OCI-LY1 (cell line): ENCODE measurements at regions not wholly inside any gene's neighbourhood (a gene's known extent, or its start where the extent isn't known, plus 50 kb on each side); places are given as distances from the start of the nearest gene placed in this dataset.
"Not testable (repeated sequence)": the region's sequence is repeated elsewhere in the genome, so short reads cannot be mapped to it uniquely, and the experiment has no call there.

Experiments
- H2AFZ ChIP-seq: fragments of 200-600 bp; sonication (generic), shearing (Covaris generic); 2 replicates; pipeline ENCODE4 v1.6.0; 2014; ENCODE audit warnings: antibody characterized with exemption, mild to moderate bottlenecking, low read length
- H3F3A ChIP-seq: fragments of 200-600 bp; sonication (generic), shearing (Covaris generic); 2 replicates; pipeline ENCODE4 v1.6.0; 2014; ENCODE audit warnings: mild to moderate bottlenecking, antibody characterized with exemption, low read length, moderate library complexity; ENCODE audit not compliant: insufficient read depth
- H3K27ac ChIP-seq: fragments of 200-600 bp; sonication (generic); 2 replicates; pipeline ENCODE4 v1.5.1; 2014; ENCODE audit warnings: low read length, mixed run types, mild to moderate bottlenecking, low read depth; ENCODE audit not compliant: poor library complexity, severe bottlenecking
- H3K27me3 ChIP-seq: fragments of 200-600 bp; sonication (generic); 2 replicates; pipeline ENCODE4 v1.6.0; 2014; ENCODE audit warnings: antibody characterized with exemption, mild to moderate bottlenecking, low read length, moderate library complexity; ENCODE audit not compliant: insufficient read depth
- H3K36me3 ChIP-seq: fragments of 200-600 bp; sonication (generic); 2 replicates; pipeline ENCODE4 v1.6.1; 2014; ENCODE audit warnings: mild to moderate bottlenecking, antibody characterized with exemption, low read length, moderate library complexity, mixed read lengths; ENCODE audit not compliant: insufficient read depth
- H3K4me1 ChIP-seq: fragments of 200-600 bp; sonication (generic); 2 replicates; pipeline ENCODE4 v1.5.1; 2014; ENCODE audit warnings: mild to moderate bottlenecking, low read length, moderate library complexity; ENCODE audit not compliant: insufficient read depth, severe bottlenecking
- H3K4me2 ChIP-seq: fragments of 200-600 bp; sonication (generic), shearing (Covaris generic); 2 replicates; pipeline ENCODE4 v1.6.1; 2014; ENCODE audit warnings: low read length
- H3K4me3 ChIP-seq: fragments of 200-600 bp; sonication (generic); 2 replicates; pipeline ENCODE4 v1.5.1; 2014; ENCODE audit warnings: low read length, low read depth, mild to moderate bottlenecking, mixed read lengths; ENCODE audit not compliant: poor library complexity, severe bottlenecking
- H3K79me2 ChIP-seq: fragments of 200-600 bp; shearing (Covaris generic); 2 replicates; pipeline ENCODE4 v1.6.1; 2016; ENCODE audit warnings: mixed run types, low read length, mixed read lengths; ENCODE audit not compliant: insufficient read depth
- H3K9ac ChIP-seq: fragments of 200-600 bp; sonication (generic), shearing (Covaris generic); 2 replicates; pipeline ENCODE4 v1.6.1; 2014; ENCODE audit warnings: mild to moderate bottlenecking, low read length, mixed read lengths
- H3K9me2 ChIP-seq: fragments of 200-600 bp; sonication (generic), shearing (Covaris generic); 2 replicates; pipeline ENCODE4 v1.6.1; 2014; ENCODE audit warnings: low read depth, mild to moderate bottlenecking, low read length, mixed read lengths
- H3K9me3 ChIP-seq: fragments of 200-600 bp; shearing (Covaris generic); 2 replicates; pipeline ENCODE4 v1.6.1; 2014; ENCODE audit warnings: low read length, mixed read lengths
- H4K20me1 ChIP-seq: fragments of 200-600 bp; sonication (generic), shearing (Covaris generic); 2 replicates; pipeline ENCODE4 v1.6.0; 2016; ENCODE audit warnings: mild to moderate bottlenecking, low read length; ENCODE audit not compliant: insufficient read depth
- EZH2 ChIP-seq: fragments of 200-600 bp; sonication (generic), shearing (Covaris generic); IDR thresholded peaks from 2 replicates; pipeline ENCODE4 v1.8.0; 2017; ENCODE audit warnings: borderline replicate concordance, mixed run types, mild to moderate bottlenecking, antibody characterized with exemption, low read length, moderate library complexity, mixed read lengths
- TF ChIP-seq, protein P1 (sequence below): fragments of 200-600 bp; sonication (generic), shearing (Covaris generic); IDR thresholded peaks from 2 replicates; pipeline ENCODE4 v1.5.1; 2017; ENCODE audit warnings: mild to moderate bottlenecking, antibody characterized with exemption, low read length, moderate library complexity, mixed read lengths

DNA sequence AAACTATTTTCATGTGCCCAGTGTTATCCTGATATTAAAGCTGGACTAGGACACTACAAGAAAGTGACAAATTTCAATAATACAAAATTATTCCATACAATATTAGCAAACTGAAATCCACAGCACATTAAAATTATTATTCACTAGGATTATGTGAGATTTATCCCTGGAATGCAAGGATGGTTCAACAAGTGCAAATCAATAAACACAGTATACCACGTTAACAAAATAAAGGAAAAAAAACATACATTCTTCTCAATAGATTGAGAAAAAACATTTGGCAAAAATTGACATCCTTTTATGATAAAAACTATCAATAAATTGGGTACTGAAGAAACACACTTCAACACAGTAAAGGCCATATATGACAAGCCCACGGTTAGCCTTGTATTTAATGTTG lies 1758.2 kb upstream of the RAG2 start:
- H3F3A ChIP-seq, result no peaks in the 10 kb centered on the region
- no peak overlapping the region for H2AFZ ChIP-seq
- no peak overlapping the region for H3K4me3 ChIP-seq
- no peaks in the 10 kb centered on the region for H3K9me2 ChIP-seq
- no peak overlapping the region for H3K4me2 ChIP-seq
- H3K9ac ChIP-seq, result no peak overlapping the region
- H4K20me1 ChIP-seq, result no peaks in the 10 kb centered on the region
- no peaks in the 10 kb centered on the region for H3K79me2 ChIP-seq
- no peaks in the 10 kb centered on the region for H3K27me3 ChIP-seq
- 0 out of 2 replicates have a peak, but pooled peaks cover 2% of the 10 kb centered on the region for H3K9me3 ChIP-seq
- H3K4me1 ChIP-seq, result no peaks in the 10 kb centered on the region
- TF ChIP-seq EZH2, result no peak
- TF ChIP-seq, protein P1, sequence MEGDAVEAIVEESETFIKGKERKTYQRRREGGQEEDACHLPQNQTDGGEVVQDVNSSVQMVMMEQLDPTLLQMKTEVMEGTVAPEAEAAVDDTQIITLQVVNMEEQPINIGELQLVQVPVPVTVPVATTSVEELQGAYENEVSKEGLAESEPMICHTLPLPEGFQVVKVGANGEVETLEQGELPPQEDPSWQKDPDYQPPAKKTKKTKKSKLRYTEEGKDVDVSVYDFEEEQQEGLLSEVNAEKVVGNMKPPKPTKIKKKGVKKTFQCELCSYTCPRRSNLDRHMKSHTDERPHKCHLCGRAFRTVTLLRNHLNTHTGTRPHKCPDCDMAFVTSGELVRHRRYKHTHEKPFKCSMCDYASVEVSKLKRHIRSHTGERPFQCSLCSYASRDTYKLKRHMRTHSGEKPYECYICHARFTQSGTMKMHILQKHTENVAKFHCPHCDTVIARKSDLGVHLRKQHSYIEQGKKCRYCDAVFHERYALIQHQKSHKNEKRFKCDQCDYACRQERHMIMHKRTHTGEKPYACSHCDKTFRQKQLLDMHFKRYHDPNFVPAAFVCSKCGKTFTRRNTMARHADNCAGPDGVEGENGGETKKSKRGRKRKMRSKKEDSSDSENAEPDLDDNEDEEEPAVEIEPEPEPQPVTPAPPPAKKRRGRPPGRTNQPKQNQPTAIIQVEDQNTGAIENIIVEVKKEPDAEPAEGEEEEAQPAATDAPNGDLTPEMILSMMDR, result no peak
- H3K36me3 ChIP-seq, result no peaks in the 10 kb centered on the region
- no peak overlapping the region for H3K27ac ChIP-seq

DNA sequence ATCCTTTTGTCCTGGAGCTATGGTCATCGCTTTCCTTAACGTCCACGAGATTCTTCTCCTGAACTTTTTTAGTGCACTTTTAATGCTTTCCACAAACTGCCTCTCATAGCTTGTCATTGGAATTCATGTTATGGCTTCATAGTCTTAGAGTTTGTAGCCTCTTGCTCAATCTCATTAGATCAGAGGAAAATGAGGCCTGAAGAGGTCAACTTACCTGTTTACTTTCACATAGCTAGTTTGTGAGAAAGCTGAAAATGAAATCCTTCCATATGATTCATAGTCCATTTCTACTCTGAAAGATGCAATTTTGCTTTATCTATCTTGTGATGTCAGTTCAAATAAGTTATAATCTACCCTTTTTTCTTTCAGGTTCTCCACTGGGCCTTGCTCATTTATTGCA lies 1747.2 kb upstream of the RAG2 start:
- Histone ChIP-seq H3F3A (no peaks in the 10 kb centered on the region), H3K4me2 (no peak overlapping the region), H3K9me3 (no peaks in the 10 kb centered on the region), H3K36me3 (no peaks in the 10 kb centered on the region), H3K79me2 (no peaks in the 10 kb centered on the region), H3K4me3 (no peak overlapping the region), H3K27ac (no peak overlapping the region), H3K27me3 (no peaks in the 10 kb centered on the region), H2AFZ (no peak overlapping the region), H3K9me2 (no peaks in the 10 kb centered on the region), H3K9ac (no peak overlapping the region), H3K4me1 (no peaks in the 10 kb centered on the region), H4K20me1 (no peaks in the 10 kb centered on the region)
- no peak for TF ChIP-seq EZH2
- TF ChIP-seq, protein P1, result no peak

DNA sequence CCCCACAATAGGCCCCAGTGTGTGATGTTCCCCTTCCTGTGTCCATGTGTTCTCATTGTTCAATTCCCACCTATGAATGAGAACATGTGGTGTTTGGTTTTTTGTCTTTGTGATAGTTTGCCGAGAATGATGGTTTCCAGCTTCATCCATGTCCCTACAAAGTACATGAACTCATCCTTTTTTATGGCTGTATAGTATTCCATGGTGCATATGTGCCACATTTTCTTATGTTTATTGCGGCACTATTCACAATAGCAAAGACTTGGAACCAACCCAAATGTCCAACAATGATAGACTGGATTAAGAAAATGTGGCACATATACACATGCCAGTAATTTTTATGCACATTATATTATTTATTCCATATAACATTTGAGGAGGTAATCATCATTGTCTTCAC lies 1743.6 kb upstream of the RAG2 start:
- not testable (repeated sequence) for H3K27me3 ChIP-seq, H3K79me2 ChIP-seq, H3K4me1 ChIP-seq, H3K4me3 ChIP-seq, H3K4me2 ChIP-seq, H3K27ac ChIP-seq, H4K20me1 ChIP-seq, H2AFZ ChIP-seq, H3F3A ChIP-seq, H3K9me2 ChIP-seq, H3K9me3 ChIP-seq, H3K9ac ChIP-seq, H3K36me3 ChIP-seq

DNA sequence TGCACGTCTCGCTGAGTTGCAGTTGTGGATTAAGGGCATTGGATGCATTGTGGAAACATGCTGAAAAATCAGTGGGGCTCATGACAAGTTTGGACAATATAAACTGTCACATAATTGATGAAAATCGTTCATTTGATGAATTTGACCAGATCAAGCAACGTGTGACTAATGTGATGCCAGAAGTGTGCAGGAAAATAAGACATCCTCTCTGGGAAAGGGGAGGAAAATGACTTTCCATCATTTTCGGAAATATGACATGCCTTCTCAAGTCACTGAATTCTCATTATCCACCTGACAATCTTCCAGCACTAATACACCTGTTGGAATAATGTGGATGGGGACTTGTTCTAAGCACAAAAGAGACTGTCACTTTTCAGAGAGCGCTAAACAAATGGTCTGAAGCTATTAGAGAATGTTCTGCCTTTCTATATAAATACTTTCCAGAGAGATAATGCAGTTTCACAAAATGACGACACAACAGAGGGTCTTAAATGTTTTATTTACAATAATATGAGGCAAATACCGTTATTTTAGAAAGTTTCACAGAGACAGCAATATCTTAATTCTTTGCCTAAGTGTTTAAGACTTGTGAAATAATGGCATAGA lies 1741.9 kb upstream of the RAG2 start:
- Histone ChIP-seq H3K36me3 (no peaks in the 10 kb centered on the region), H3K4me2 (no peak overlapping the region), H3K4me1 (no peaks in the 10 kb centered on the region), H4K20me1 (no peaks in the 10 kb centered on the region), H3K9me2 (no peaks in the 10 kb centered on the region), H2AFZ (no peak overlapping the region), H3K79me2 (no peaks in the 10 kb centered on the region), H3K27me3 (no peaks in the 10 kb centered on the region), H3K9ac (no peak overlapping the region), H3K9me3 (no peaks in the 10 kb centered on the region), H3K27ac (no peak overlapping the region), H3F3A (no peaks in the 10 kb centered on the region), H3K4me3 (no peak overlapping the region)
- TF ChIP-seq EZH2, result no peak
- TF ChIP-seq, protein P1, result no peak

DNA sequence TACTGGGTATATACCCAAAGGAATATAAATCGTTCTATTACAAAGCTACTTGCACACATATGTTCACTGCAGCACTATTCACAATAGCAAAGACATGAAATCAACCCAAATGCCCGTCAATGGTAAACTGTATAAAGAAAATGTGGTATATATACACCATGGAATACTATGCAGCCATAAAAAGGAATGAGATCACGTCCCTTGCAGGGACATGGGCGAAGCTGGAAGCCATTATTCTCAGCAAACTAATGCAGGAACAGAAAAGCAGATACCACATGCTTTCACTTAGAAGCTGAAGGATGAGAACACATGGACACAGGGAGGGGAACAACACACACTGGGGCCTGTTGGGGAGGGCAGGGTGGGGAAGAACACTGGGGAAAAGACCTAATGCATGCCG lies 1740.0 kb upstream of the RAG2 start:
- H3K4me2 ChIP-seq, H3K9me2 ChIP-seq, H3K4me1 ChIP-seq, H3K27ac ChIP-seq, H3K27me3 ChIP-seq, H4K20me1 ChIP-seq, H3K4me3 ChIP-seq, H3K79me2 ChIP-seq, H3K9ac ChIP-seq, H3K9me3 ChIP-seq, H3F3A ChIP-seq, H3K36me3 ChIP-seq, H2AFZ ChIP-seq: not testable (repeated sequence)
